AG10803 (cell line): ENCODE measurements at regions not wholly inside any gene's neighbourhood (a gene's known extent, or its start where the extent isn't known, plus 50 kb on each side); places are given as distances from the start of the nearest gene placed in this dataset.

Experiments
- DNase-seq: peaks from one replicate; pipeline ENCODE4 v3.0.0; 2010; ENCODE audit warnings: low read depth
- H3K4me3 ChIP-seq: 2 replicates; pipeline ENCODE4 v1.5.1; 2011; ENCODE audit warnings: mild to moderate bottlenecking, low read length, control low read depth
- TF ChIP-seq, protein P1 (sequence below): conservative IDR thresholded peaks from 2 replicates; pipeline ENCODE4 v1.5.1; 2011; ENCODE audit warnings: mild to moderate bottlenecking, low read length, control low read depth, inconsistent platforms

DNA sequence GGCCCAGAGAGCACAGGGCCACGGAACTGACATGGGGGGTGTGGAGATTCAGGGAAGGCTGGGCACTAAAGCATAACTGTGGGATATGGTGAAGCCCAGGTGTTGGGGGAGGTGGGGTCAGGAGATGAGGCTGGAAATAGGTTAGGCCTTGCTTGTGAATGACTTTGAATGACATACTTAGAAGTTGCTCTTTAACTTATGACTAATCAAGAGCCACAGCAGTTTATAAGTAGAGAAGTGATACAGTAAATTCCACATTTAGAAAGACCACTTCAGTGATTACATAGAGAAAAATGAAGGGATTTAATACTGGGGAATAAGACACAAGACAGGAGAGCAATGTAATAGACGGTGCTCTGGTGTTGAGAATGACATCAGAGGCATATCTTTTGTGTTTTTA is 120.8 kb upstream of the SEC61G start:
- no peak overlapping the region for H3K4me3 ChIP-seq
- DNase-seq: no peak
- TF ChIP-seq, protein P1, sequence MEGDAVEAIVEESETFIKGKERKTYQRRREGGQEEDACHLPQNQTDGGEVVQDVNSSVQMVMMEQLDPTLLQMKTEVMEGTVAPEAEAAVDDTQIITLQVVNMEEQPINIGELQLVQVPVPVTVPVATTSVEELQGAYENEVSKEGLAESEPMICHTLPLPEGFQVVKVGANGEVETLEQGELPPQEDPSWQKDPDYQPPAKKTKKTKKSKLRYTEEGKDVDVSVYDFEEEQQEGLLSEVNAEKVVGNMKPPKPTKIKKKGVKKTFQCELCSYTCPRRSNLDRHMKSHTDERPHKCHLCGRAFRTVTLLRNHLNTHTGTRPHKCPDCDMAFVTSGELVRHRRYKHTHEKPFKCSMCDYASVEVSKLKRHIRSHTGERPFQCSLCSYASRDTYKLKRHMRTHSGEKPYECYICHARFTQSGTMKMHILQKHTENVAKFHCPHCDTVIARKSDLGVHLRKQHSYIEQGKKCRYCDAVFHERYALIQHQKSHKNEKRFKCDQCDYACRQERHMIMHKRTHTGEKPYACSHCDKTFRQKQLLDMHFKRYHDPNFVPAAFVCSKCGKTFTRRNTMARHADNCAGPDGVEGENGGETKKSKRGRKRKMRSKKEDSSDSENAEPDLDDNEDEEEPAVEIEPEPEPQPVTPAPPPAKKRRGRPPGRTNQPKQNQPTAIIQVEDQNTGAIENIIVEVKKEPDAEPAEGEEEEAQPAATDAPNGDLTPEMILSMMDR: no peak

DNA sequence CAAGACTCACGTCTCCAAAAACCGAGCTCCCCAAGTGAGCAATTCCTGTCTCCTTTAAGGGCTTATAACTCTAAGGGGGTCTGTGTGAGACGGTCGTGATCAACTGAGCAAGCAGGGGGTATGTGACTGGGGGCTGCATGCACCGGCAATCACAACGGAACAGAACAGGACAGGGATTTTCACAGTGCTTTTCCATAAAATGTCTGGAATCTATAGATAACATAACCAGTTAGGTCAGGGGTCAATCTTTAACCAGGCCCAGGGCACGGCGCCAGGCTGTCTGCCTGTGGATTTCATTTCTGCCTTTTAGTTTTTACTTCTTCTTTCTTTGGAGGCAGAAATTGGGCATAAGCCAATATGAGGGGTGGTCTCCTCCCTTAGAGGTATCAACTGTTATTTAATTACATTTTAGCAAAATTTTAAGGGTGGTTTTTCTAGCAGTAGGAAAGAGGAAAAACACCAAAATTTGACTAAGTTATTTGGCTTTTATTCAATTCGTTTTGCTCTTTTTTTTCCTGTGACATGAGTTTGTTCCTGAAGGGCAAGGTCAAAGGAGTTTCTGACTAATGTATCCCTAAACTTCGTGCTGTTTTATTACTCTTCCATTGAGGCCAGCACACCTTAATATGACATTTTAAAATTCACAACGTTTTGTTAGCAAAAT is 121.4 kb upstream of the SEC61G start:
- H3K4me3 ChIP-seq: no peak overlapping the region
- no peak for DNase-seq
- TF ChIP-seq, protein P1: no peak

DNA sequence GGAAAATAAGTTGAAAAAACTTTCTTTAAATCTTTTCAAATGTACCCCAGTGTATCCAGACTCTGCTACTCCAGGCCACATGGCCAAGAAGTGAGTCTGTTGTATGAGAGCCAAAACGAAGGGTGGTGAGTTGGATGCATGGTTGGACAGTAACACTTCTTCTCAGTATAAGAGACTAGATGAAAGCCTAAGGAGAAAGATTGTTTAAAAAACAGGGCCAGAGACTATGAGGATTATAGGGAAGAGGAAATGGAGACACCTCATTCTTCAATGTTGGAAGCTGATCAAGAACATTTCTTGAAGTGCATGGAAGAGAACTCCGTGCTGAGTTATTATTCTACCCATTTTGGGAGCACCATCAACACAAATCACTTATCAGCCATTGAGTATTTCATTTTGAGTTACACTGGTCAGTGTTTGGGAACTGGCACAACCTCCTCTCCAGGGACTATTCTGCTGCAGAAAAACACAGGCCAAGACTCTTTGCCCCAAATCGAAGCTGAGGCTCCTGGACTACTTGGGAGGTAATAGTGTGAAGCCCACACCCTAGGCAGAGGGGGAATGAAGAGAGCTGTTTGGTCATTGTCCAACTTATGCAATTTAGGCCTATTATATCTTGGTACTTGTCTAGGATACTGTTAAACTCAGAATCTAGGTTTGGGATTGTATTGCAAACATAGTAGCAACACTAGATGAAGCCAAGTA is 123.0 kb upstream of the SEC61G start:
- TF ChIP-seq, protein P1: no peak
- DNase-seq: no peak
- H3K4me3 ChIP-seq: no peak overlapping the region

DNA sequence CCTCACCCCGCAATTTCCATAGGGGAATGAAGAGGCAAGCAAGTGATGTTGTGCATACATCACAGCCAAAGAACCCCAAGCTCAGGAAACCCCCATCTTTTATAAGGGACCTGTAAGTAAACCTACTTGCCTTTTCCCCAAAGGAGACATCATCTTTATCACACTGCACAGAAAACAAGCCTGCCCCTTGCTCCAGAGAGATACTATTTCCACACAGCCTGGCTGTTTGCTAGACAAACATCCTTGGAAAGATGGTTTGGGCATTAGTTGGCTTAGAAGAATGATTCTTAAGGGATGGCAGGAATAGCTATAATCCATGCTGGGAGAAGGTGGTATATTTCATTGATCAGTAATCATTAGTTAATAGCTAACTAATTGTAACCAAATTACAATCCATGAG is 123.7 kb upstream of the SEC61G start:
- H3K4me3 ChIP-seq: no peak overlapping the region
- TF ChIP-seq, protein P1: no peak
- no peak for DNase-seq

GRCh38 chr7:54883576-54883975 is 124.6 kb upstream of the SEC61G start:
- TF ChIP-seq, protein P1: no peak
- no peak overlapping the region for H3K4me3 ChIP-seq
- DNase-seq: no peak

- TF ChIP-seq, protein P1: no peak
- DNase-seq: no peak
Observed at GRCh38 chr7:54885285-54885684, 126.3 kb upstream of the SEC61G start.

More at GRCh38 chr7:54885285-54885684, 126.3 kb upstream of the SEC61G start:
- H3K4me3 ChIP-seq: no peak overlapping the region
